Esophagus squamous epithelium (tissue), 4 donors: ENCODE measurements at regions not wholly inside any gene's neighbourhood (a gene's known extent, or its start where the extent isn't known, plus 50 kb on each side); places are given as distances from the start of the nearest gene placed in this dataset.

Experiments
- POLR2A ChIP-seq, 4 donors: fragments of 450-650 bp; IDR thresholded peaks; one replicate each; pipeline ENCODE4 v1.6.1; 2017; ENCODE audit warnings: antibody characterized with exemption in 4 of 4, mild to moderate bottlenecking in 4 of 4, moderate library complexity in 3 of 4
- TF ChIP-seq, protein P1 (sequence below), 6 experiments: fragments of 450-650 bp in 4 of 6; fragments of 200-600 bp in 2 of 6; sonication (generic) in 2 of 6; IDR thresholded peaks; one replicate each; pipeline ENCODE4 v1.5.1; 2016 to 2019; ENCODE audit warnings: antibody characterized with exemption in 6 of 6, mild to moderate bottlenecking in 4 of 6, moderate library complexity in 4 of 6

DNA sequence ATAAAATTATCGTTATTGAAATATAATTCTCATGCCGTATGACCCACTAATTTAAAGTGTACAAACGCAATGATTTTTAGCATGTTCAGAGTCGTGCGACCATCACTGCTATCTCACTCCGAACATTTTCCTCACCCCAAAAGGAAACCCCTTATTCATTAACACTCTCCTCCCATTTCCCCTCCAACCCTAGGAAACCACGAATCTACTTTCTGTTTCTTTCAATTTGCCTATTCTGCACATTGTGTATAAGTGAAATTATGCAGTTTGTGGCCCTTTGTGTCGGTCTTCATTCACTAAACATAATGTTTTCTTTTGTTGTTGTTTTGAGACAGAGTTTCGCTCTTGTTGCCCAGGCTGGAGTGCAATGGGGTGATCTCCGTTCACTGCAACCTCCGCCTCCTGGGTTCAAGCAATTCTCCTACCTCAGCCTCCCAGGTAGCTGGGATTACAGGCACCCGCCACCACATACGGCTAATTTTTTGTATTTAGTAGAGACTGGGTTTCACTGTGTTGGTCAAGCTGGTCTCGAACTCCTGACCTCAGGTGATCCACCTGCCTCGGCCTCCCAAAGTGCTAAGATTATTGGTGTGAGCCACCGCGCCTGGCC, 99.7 kb upstream of the ZNF217 start:
- TF ChIP-seq, protein P1, sequence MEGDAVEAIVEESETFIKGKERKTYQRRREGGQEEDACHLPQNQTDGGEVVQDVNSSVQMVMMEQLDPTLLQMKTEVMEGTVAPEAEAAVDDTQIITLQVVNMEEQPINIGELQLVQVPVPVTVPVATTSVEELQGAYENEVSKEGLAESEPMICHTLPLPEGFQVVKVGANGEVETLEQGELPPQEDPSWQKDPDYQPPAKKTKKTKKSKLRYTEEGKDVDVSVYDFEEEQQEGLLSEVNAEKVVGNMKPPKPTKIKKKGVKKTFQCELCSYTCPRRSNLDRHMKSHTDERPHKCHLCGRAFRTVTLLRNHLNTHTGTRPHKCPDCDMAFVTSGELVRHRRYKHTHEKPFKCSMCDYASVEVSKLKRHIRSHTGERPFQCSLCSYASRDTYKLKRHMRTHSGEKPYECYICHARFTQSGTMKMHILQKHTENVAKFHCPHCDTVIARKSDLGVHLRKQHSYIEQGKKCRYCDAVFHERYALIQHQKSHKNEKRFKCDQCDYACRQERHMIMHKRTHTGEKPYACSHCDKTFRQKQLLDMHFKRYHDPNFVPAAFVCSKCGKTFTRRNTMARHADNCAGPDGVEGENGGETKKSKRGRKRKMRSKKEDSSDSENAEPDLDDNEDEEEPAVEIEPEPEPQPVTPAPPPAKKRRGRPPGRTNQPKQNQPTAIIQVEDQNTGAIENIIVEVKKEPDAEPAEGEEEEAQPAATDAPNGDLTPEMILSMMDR (IDR thresholded peaks at IDR 0.05): no peak
- no peak for TF ChIP-seq POLR2A (IDR thresholded peaks at IDR 0.05)
